ENCODE measurements at regions not wholly inside any gene's neighbourhood (a gene's known extent, or its start where the extent isn't known, plus 50 kb on each side); places are given as distances from the start of the nearest gene placed in this dataset.

- Histone ChIP-seq H3K27ac (ENCODE audit: low read depth) (no peak overlapping the region), H3K4me2 (no peak overlapping the region), H3K9me2 (ENCODE audit: insufficient read depth) (no peaks in the 10 kb centered on the region), H3K79me2 (replicated peaks; ENCODE audit: insufficient read depth) (no peaks in the 10 kb centered on the region), H2AFZ (no peak overlapping the region), H3F3A (replicated peaks; ENCODE audit: low read depth) (no peaks in the 10 kb centered on the region), H3K4me3 (no peak overlapping the region), H4K20me1 (replicated peaks; ENCODE audit: insufficient read depth) (no peaks in the 10 kb centered on the region), H3K4me1 (ENCODE audit: insufficient read depth) (no peaks in the 10 kb centered on the region), H3K36me3 (ENCODE audit: insufficient read depth) (no peaks in the 10 kb centered on the region), H3K27me3 (ENCODE audit: insufficient read depth) (no peaks in the 10 kb centered on the region)
- TF ChIP-seq JUNB (IDR thresholded peaks at IDR 0.05; ENCODE audit: unreplicated experiment), result no peak
- no peak for TF ChIP-seq ZNF114 (CRISPR knock-in tag; IDR thresholded peaks at IDR 0.05)
- TF ChIP-seq ZNF331 (CRISPR knock-in tag; IDR thresholded peaks at IDR 0.05; ENCODE audit: low read depth), result no peak
- no peak for TF ChIP-seq NANOG (IDR thresholded peaks at IDR 0.05; ENCODE audit: borderline replicate concordance)
- no peak for TF ChIP-seq ZNF462 (CRISPR knock-in tag; IDR thresholded peaks at IDR 0.05)
- no peak for TF ChIP-seq POLR2AphosphoS5 (IDR thresholded peaks at IDR 0.05; ENCODE audit: low read depth)
- no peak for TF ChIP-seq EZH2phosphoT487 (IDR thresholded peaks at IDR 0.05; ENCODE audit: unreplicated experiment)
- TF ChIP-seq REST (IDR thresholded peaks at IDR 0.05; ENCODE audit: unreplicated experiment), result no peak
- no peak for TF ChIP-seq CREB1 (CRISPR knock-in tag; IDR thresholded peaks at IDR 0.05; ENCODE audit: low read depth)
- no peak for TF ChIP-seq STAT1 (IDR thresholded peaks at IDR 0.05; ENCODE audit: unreplicated experiment)
- peaks cover 3% of the 10 kb centered on the region; the same call in 1 of the 3 replicates for H3K4me1 Mint-ChIP-seq
- DNase-seq (ENCODE audit: low spot score) (no peak), ATAC-seq (no peak)
- H3K27ac Mint-ChIP-seq, result peak overlapping the region; percentile 83; the same call in 1 of the 2 replicates
- H3K9me3 Mint-ChIP-seq, result no peaks in the 10 kb centered on the region
- H3K27me3 Mint-ChIP-seq (ENCODE audit: insufficient read depth, low read depth, poor library complexity), result peaks cover 15% of the 10 kb centered on the region
- no peaks in the 10 kb centered on the region for H3K36me3 Mint-ChIP-seq (ENCODE audit: low read depth)
- no peak overlapping the region for H3K4me3 Mint-ChIP-seq
Measured at GRCh38 chr21:43302062-43302700, 124.8 kb downstream of the SIK1 start.

Data from GM23338 (cell line).